PC-9 (cell line): ENCODE measurements at regions not wholly inside any gene's neighbourhood (a gene's known extent, or its start where the extent isn't known, plus 50 kb on each side); places are given as distances from the start of the nearest gene placed in this dataset.

Experiments used
- BruUV-seq: library from RNA; stranded (reverse); fragments of 400-500 nt; replicated peaks from 2 replicates; lab custom pipeline; 2021; lab: Mats Ljungman, UMichigan
- CTCF ChIA-PET: fragments of 300-600 bp; sonication (Branson Sonifier 250); formaldehyde crosslinking; loops from one replicate; lab custom pipeline; 2022; ENCODE audit warnings: antibody characterized with exemption; lab: Charles Lee
- POLR2A ChIA-PET: fragments of 300-600 bp; sonication (Branson Sonifier 250); formaldehyde crosslinking; loops from one replicate; lab custom pipeline; 2022; ENCODE audit warnings: antibody characterized with exemption; ENCODE audit not compliant: unreplicated experiment; lab: Charles Lee
- DNase-seq, 2 experiments: peaks; one replicate each; pipeline versions ENCODE4 v3.0.0 to v3.0.0-alpha.2; 2015 to 2022; ENCODE audit warnings: mixed read lengths in 1 of 2
- H2AFZ ChIP-seq: fragments of 200-600 bp; sonication (generic); 2 replicates; pipeline ENCODE4 v1.8.1; 2017; ENCODE audit warnings: antibody characterized with exemption
- H3F3A ChIP-seq: fragments of 200-600 bp; sonication (generic); 2 replicates; pipeline ENCODE4 v1.8.1; 2017; ENCODE audit warnings: antibody characterized with exemption, mild to moderate bottlenecking, low read depth; ENCODE audit not compliant: insufficient read depth
- H3K27ac ChIP-seq: fragments of 200-600 bp; sonication (generic); 2 replicates; pipeline ENCODE4 v1.6.1; 2016; ENCODE audit warnings: mixed run types
- H3K27me3 ChIP-seq: fragments of 200-600 bp; sonication (generic); 2 replicates; pipeline ENCODE4 v1.6.1; 2016; ENCODE audit warnings: low read depth, mixed run types; ENCODE audit not compliant: insufficient read depth
- H3K36me3 ChIP-seq: fragments of 200-600 bp; sonication (generic); 2 replicates; pipeline ENCODE4 v1.6.1; 2016; ENCODE audit warnings: low read depth, mixed run types
- H3K4me1 ChIP-seq: fragments of 200-600 bp; sonication (generic); replicated peaks from 2 replicates; pipeline ENCODE4 v1.6.1; 2016; ENCODE audit warnings: mixed run types; ENCODE audit not compliant: insufficient read depth
- H3K4me2 ChIP-seq: fragments of 200-600 bp; sonication (generic); 2 replicates; pipeline ENCODE4 v1.6.1; 2017; ENCODE audit warnings: mixed run types
- H3K4me3 ChIP-seq: fragments of 200-600 bp; sonication (generic); 2 replicates; pipeline ENCODE4 v1.6.1; 2016; ENCODE audit warnings: mixed run types
- H3K79me2 ChIP-seq: fragments of 200-600 bp; sonication (generic); 2 replicates; pipeline ENCODE4 v1.6.1; 2017; ENCODE audit warnings: low read depth, mixed run types
- H3K9me2 ChIP-seq: fragments of 200-600 bp; sonication (generic); 2 replicates; pipeline ENCODE4 v1.8.1; 2017; ENCODE audit warnings: mild to moderate bottlenecking; ENCODE audit not compliant: insufficient read depth
- H3K9me3 ChIP-seq: fragments of 200-600 bp; sonication (generic); 2 replicates; pipeline ENCODE4 v1.8.1; 2016; ENCODE audit warnings: low read depth; ENCODE audit not compliant: insufficient read depth
- H4K20me1 ChIP-seq: fragments of 200-600 bp; sonication (generic); 2 replicates; pipeline ENCODE4 v1.8.1; 2017; ENCODE audit not compliant: insufficient read depth
- EZH2 ChIP-seq: fragments of 200-600 bp; sonication (generic); IDR thresholded peaks from 2 replicates; pipeline ENCODE4 v1.8.0; 2017; ENCODE audit warnings: antibody characterized with exemption, low read depth
- intact Hi-C: fragments of 100-400 bp; cut with micrococcal nuclease; formaldehyde crosslinking; loops from one replicate; pipeline ENCODE4 v1.10.0; 2022; ENCODE audit not compliant: unreplicated experiment
- TF ChIP-seq, protein P1 (sequence below): fragments of 200-600 bp; sonication (generic); conservative IDR thresholded peaks from 2 replicates; pipeline ENCODE4 v1.6.1; 2017; ENCODE audit warnings: mixed run types, antibody characterized with exemption, mild to moderate bottlenecking, moderate library complexity

DNA sequence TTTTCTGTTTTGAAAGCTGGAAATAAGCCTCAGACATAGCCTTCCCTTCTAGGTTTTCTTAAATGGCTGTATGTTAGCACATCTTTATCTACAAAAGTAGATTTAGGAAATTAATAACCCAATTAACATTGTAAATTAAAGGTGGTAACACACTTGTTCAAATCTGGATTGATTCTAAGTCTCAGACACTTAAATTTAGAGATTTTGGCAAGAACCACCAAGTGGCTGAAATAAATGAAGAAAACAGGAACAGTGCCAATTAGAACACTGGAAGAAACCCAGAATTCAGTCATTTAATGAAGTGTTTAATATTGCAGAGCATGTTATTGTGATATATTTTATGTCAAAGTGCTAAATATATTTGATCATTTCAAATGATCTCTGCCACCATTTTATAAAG, 628.2 kb downstream of the USP25 start:
- H3K79me2 ChIP-seq: no peaks in the 10 kb centered on the region
- no peak for DNase-seq
- no peak overlapping the region for H3K4me3 ChIP-seq
- H3K9me2 ChIP-seq: no peaks in the 10 kb centered on the region
- no peaks in the 10 kb centered on the region for H3K4me1 ChIP-seq
- ChIA-PET CTCF (no interaction called here), POLR2A (interaction anchor here (0.7 kb wide), 1 partner anchor 126 kb away, joined by 6 read pairs; no protein-coding TSS in a partner anchor)
- H4K20me1 ChIP-seq: no peaks in the 10 kb centered on the region
- intact Hi-C loops: no loop called here
- H3K36me3 ChIP-seq: no peaks in the 10 kb centered on the region
- no peak overlapping the region for H3K27ac ChIP-seq
- no TSS peak for BruUV-seq
- H3K27me3 ChIP-seq: no peaks in the 10 kb centered on the region
- H2AFZ ChIP-seq: no peak overlapping the region
- H3F3A ChIP-seq: no peaks in the 10 kb centered on the region
- no peaks in the 10 kb centered on the region; the same call in 1 of the 2 replicates for H3K9me3 ChIP-seq
- no peak overlapping the region for H3K4me2 ChIP-seq
- no peak for TF ChIP-seq EZH2
- TF ChIP-seq, protein P1, sequence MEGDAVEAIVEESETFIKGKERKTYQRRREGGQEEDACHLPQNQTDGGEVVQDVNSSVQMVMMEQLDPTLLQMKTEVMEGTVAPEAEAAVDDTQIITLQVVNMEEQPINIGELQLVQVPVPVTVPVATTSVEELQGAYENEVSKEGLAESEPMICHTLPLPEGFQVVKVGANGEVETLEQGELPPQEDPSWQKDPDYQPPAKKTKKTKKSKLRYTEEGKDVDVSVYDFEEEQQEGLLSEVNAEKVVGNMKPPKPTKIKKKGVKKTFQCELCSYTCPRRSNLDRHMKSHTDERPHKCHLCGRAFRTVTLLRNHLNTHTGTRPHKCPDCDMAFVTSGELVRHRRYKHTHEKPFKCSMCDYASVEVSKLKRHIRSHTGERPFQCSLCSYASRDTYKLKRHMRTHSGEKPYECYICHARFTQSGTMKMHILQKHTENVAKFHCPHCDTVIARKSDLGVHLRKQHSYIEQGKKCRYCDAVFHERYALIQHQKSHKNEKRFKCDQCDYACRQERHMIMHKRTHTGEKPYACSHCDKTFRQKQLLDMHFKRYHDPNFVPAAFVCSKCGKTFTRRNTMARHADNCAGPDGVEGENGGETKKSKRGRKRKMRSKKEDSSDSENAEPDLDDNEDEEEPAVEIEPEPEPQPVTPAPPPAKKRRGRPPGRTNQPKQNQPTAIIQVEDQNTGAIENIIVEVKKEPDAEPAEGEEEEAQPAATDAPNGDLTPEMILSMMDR: no peak

DNA sequence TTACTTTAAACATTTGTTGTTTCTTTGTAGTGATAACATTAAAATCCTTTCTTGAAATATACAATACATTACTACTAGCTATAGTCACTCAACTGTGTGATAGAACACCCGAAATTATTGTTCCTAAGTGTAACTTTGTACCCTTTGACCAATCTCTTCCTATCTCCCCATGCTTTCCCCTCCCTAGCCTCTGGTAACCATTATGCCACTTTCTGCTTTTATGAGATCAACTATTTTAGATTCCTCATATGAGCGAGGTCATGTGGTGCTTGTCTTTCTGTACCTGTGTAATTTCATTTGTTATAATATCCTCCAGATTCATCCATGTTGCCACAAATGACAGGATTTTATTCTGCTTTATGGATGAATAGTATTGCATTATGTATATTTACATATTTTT, 629.0 kb downstream of the USP25 start:
- intact Hi-C loops: no loop called here

DNA sequence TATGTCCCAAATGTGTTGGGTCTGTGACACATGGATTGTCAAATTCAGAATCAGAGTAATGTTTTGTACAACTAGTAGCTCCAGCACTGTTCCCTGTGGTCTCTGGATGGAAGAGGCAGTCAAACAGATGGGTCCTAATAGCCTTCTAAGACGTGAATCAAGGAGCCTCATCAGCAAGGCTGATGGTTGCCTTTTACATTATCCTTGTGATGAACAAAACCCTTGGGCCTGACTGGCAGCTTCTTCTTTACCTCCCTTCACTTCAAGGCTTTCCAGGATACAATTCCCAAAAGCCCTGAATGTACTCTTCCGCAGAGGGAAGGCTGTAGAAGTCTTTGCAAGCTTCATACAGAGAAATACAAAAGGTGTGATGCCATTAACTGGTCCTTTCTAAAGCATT, 633.3 kb downstream of the USP25 start:
- no peaks in the 10 kb centered on the region; the same call in 1 of the 2 replicates for H3K9me3 ChIP-seq
- no peak overlapping the region for H3K4me3 ChIP-seq
- H4K20me1 ChIP-seq: no peaks in the 10 kb centered on the region
- no peak overlapping the region for H3K4me2 ChIP-seq
- no peaks in the 10 kb centered on the region for H3K79me2 ChIP-seq
- intact Hi-C loops: no loop called here
- H3K27me3 ChIP-seq: no peaks in the 10 kb centered on the region
- H3K36me3 ChIP-seq: no peaks in the 10 kb centered on the region
- DNase-seq: no peak
- CTCF ChIA-PET: no interaction called here
- no peaks in the 10 kb centered on the region for H3K4me1 ChIP-seq
- no peaks in the 10 kb centered on the region for H3K9me2 ChIP-seq
- TF ChIP-seq, protein P1: no peak
- no peak for TF ChIP-seq EZH2
- no TSS peak for BruUV-seq
- no peak overlapping the region for H3K27ac ChIP-seq
- no peak overlapping the region for H2AFZ ChIP-seq
- H3F3A ChIP-seq: no peaks in the 10 kb centered on the region
- POLR2A ChIA-PET: no interaction called here

More for the DNA sequence above, 629.0 kb downstream of the USP25 start:
- Histone ChIP-seq H3K4me1 (no peaks in the 10 kb centered on the region), H3K9me2 (no peaks in the 10 kb centered on the region), H3F3A (no peaks in the 10 kb centered on the region), H3K4me3 (no peak overlapping the region), H3K9me3 (no peaks in the 10 kb centered on the region; the same call in 1 of the 2 replicates), H2AFZ (no peak overlapping the region), H3K4me2 (no peak overlapping the region), H3K27ac (no peak overlapping the region), H3K79me2 (no peaks in the 10 kb centered on the region), H3K36me3 (no peaks in the 10 kb centered on the region), H4K20me1 (no peaks in the 10 kb centered on the region), H3K27me3 (no peaks in the 10 kb centered on the region)
- no peak for DNase-seq
- TF ChIP-seq, protein P1: no peak
- TF ChIP-seq EZH2: no peak
- CTCF ChIA-PET: no interaction called here
- POLR2A ChIA-PET: no interaction called here
- no TSS peak for BruUV-seq
